ENCODE measurements at regions not wholly inside any gene's neighbourhood (a gene's known extent, or its start where the extent isn't known, plus 50 kb on each side); places are given as distances from the start of the nearest gene placed in this dataset.

DNA sequence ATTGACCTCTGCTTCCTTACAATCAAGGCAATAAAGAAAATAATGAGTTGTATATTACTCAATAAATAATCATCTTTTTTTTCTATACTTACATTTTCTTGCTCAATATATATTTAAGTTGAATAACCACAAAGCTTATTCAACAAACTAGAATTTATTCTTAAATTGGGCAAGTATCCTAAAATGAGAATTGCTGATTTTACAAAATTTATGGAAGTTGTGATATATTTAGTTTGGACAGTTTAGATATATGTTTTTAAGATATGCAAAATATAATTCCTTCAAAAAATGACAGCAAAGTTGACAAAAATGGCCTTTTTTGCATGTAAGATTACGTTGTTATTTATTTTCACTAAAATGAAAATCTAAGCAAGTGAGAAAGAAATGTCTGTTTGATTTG, 305.7 kb upstream of the GRIN3A start:
- H3K4me3 ChIP-seq (ENCODE audit: low read length): no peak overlapping the region
- H3K36me3 Mint-ChIP-seq: no peaks in the 10 kb centered on the region
- H3K27ac Mint-ChIP-seq: no peak overlapping the region
- ChIA-PET POLR2A (no interaction called here), CTCF (no interaction called here)
- H3K27me3 ChIP-seq (ENCODE audit: insufficient read depth, low read length, poor library complexity, severe bottlenecking): no peaks in the 10 kb centered on the region
- DNase-seq: no peak
- no peak overlapping the region for H3K4me3 Mint-ChIP-seq
- no peaks in the 10 kb centered on the region for H3K4me1 Mint-ChIP-seq
- no peaks in the 10 kb centered on the region for H3K27me3 Mint-ChIP-seq
- peaks cover 0 to 24% (median 8%) of the 10 kb centered on the region in 5 donors for H3K9me3 Mint-ChIP-seq
- no peak overlapping the region for H3K27ac ChIP-seq (ENCODE audit: low read depth, low read length)
- H3K4me1 ChIP-seq (ENCODE audit: insufficient read depth, low read length): no peaks in the 10 kb centered on the region
- no peaks in the 10 kb centered on the region for H3K9me3 ChIP-seq (ENCODE audit: low read length)
- H3K36me3 ChIP-seq (ENCODE audit: insufficient read depth, low read length): no peaks in the 10 kb centered on the region

DNA sequence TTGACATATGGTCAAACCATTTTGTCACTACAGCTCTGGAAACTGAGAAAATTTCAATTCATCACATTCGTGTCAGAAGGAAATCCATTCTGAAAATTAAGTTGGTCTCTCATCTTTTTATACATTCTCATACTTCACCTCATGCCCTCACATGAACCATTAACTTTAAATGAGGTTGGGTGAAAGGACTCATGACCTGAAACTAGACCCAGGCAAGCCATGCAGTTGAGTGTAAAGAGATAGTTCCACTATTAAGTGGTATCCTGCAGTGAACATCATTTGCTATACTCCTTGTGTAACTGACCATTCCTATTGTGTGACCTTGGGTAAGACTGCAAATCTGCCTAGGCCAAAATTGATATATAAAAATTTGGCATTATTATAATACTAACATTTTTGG, 299.6 kb upstream of the GRIN3A start:
- H3K27ac Mint-ChIP-seq: no peak overlapping the region
- H3K4me3 ChIP-seq (ENCODE audit: low read length): no peak overlapping the region
- H3K4me3 Mint-ChIP-seq: no peak overlapping the region
- no peaks in the 10 kb centered on the region for H3K9me3 ChIP-seq (ENCODE audit: low read length)
- H3K9me3 Mint-ChIP-seq: peaks cover 0 to 39% (median 5%) of the 10 kb centered on the region in 5 donors
- DNase-seq: no peak
- ChIA-PET CTCF (no interaction called here), POLR2A (no interaction called here)
- H3K27me3 ChIP-seq (ENCODE audit: insufficient read depth, low read length, poor library complexity, severe bottlenecking): no peaks in the 10 kb centered on the region
- H3K36me3 ChIP-seq (ENCODE audit: insufficient read depth, low read length): no peaks in the 10 kb centered on the region
- no peaks in the 10 kb centered on the region for H3K4me1 Mint-ChIP-seq
- no peaks in the 10 kb centered on the region for H3K27me3 Mint-ChIP-seq
- H3K36me3 Mint-ChIP-seq: no peaks in the 10 kb centered on the region
- no peak overlapping the region for H3K27ac ChIP-seq (ENCODE audit: low read depth, low read length)
- no peaks in the 10 kb centered on the region for H3K4me1 ChIP-seq (ENCODE audit: insufficient read depth, low read length)

DNA sequence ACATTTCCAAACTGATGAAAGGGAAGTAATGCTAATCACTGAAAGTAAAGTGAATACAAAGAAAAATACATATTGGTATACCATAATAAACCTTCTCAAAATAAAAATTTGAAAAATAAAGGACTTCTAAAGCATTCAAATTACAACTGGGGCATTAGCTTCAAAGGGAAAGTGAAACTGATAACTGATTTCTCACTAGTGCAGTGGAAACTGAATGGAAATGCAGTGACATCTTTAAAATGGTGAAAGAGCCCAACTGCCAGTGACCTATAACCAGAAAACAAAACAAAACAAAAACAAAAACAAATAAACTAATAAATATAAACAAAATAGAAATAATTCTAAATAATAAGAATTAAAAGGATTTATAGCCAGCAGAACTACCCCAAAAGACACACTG, 297.5 kb upstream of the GRIN3A start:
- Histone ChIP-seq H3K4me3 (ENCODE audit: low read length) (no peak overlapping the region), H3K9me3 (ENCODE audit: low read length) (no peaks in the 10 kb centered on the region), H3K4me1 (ENCODE audit: insufficient read depth, low read length) (no peaks in the 10 kb centered on the region), H3K27me3 (ENCODE audit: insufficient read depth, low read length, poor library complexity, severe bottlenecking) (no peaks in the 10 kb centered on the region), H3K27ac (ENCODE audit: low read depth, low read length) (no peak overlapping the region), H3K36me3 (ENCODE audit: insufficient read depth, low read length) (no peaks in the 10 kb centered on the region)
- ChIA-PET CTCF (no interaction called here), POLR2A (no interaction called here)
- no peaks in the 10 kb centered on the region for H3K36me3 Mint-ChIP-seq
- no peaks in the 10 kb centered on the region for H3K4me1 Mint-ChIP-seq
- H3K27ac Mint-ChIP-seq: no peak overlapping the region
- no peaks in the 10 kb centered on the region for H3K27me3 Mint-ChIP-seq
- peaks cover 0 to 36% (median 3%) of the 10 kb centered on the region in 5 donors for H3K9me3 Mint-ChIP-seq
- DNase-seq: no peak
- no peak overlapping the region for H3K4me3 Mint-ChIP-seq

DNA sequence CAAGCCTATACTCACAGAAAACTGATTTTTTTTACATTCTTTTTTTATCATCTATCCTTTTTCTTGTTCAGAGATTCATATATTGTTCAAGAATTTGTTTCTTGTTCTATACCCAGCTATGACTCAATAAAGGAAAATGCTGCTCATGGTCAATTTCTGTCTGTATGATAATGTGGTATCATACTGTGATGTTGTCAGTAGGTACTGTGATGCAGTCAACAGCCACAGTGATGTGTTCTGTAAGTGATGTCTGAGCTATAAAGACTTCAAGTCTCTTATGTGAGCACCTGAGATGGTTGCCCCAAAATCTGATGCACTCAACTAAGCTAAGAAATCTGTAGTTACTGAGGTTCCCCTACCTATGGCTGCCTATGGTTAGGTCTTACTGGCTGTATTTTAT, 294.2 kb upstream of the GRIN3A start:
- Histone ChIP-seq H3K4me3 (ENCODE audit: low read length) (no peak overlapping the region), H3K27me3 (ENCODE audit: insufficient read depth, low read length, poor library complexity, severe bottlenecking) (no peaks in the 10 kb centered on the region), H3K4me1 (ENCODE audit: insufficient read depth, low read length) (no peaks in the 10 kb centered on the region), H3K9me3 (ENCODE audit: low read length) (no peaks in the 10 kb centered on the region), H3K36me3 (ENCODE audit: insufficient read depth, low read length) (no peaks in the 10 kb centered on the region), H3K27ac (ENCODE audit: low read depth, low read length) (no peak overlapping the region)
- Mint-ChIP-seq H3K4me1 (no peaks in the 10 kb centered on the region), H3K27me3 (no peaks in the 10 kb centered on the region), H3K27ac (no peak overlapping the region), H3K36me3 (no peaks in the 10 kb centered on the region), H3K9me3 (peaks cover 3 to 27% (median 7%) of the 10 kb centered on the region in 5 donors), H3K4me3 (no peak overlapping the region)
- ChIA-PET CTCF (no interaction called here), POLR2A (no interaction called here)
- no peak for DNase-seq

DNA sequence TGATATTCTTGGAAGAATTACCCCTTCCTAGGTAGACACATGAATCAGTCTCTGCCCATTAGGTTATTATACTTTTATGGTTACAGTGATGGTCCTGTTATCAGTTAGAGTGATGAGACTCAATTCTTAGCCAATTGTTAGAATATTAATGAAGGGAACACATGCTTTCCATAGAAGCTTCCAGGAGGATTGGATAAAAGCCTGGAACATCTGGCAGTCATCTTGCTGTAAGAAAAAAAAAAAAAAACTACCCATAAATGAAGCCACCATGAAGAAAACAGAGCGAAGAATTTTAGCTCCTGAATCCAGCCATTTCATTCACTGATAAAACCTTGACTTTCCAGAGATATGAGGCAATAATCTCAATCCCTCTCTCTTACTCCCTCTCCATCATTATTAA, 262.5 kb upstream of the GRIN3A start:
- no peak for DNase-seq
- H3K4me3 ChIP-seq (ENCODE audit: low read length): no peak overlapping the region
- H3K27me3 ChIP-seq (ENCODE audit: insufficient read depth, low read length, poor library complexity, severe bottlenecking): no peaks in the 10 kb centered on the region
- Mint-ChIP-seq H3K27ac (no peak overlapping the region), H3K4me3 (no peak overlapping the region), H3K9me3 (peaks cover 2 to 11% (median 4%) of the 10 kb centered on the region in 5 donors), H3K36me3 (no peaks in the 10 kb centered on the region), H3K4me1 (no peaks in the 10 kb centered on the region), H3K27me3 (no peaks in the 10 kb centered on the region)
- ChIA-PET CTCF (no interaction called here), POLR2A (no interaction called here)
- H3K36me3 ChIP-seq (ENCODE audit: insufficient read depth, low read length): no peaks in the 10 kb centered on the region
- no peaks in the 10 kb centered on the region for H3K4me1 ChIP-seq (ENCODE audit: insufficient read depth, low read length)
- H3K27ac ChIP-seq (ENCODE audit: low read depth, low read length): no peak overlapping the region
- no peaks in the 10 kb centered on the region for H3K9me3 ChIP-seq (ENCODE audit: low read length)

DNA sequence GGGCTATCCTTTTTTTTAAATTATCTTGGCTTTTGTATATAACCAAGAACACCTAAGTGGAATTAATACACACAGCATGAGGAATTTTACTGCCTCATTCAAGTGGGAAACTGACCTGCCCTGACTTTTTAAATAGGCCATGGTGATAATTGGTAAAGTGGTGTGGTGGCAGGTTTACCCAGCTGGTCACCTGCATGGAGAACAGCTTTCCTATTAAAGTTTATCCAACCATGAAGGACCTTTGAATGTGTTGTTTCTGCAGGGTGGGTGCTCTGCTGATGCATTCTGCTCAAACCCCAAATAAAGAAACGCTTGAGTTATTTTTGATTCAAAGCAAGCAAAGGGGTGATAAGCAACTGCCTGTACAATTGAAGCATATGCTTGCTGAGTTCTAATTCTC, 261.0 kb upstream of the GRIN3A start:
- ChIA-PET POLR2A (no interaction called here), CTCF (no interaction called here)
- Histone ChIP-seq H3K4me3 (ENCODE audit: low read length) (no peak overlapping the region), H3K27ac (ENCODE audit: low read depth, low read length) (no peak overlapping the region), H3K27me3 (ENCODE audit: insufficient read depth, low read length, poor library complexity, severe bottlenecking) (no peaks in the 10 kb centered on the region), H3K9me3 (ENCODE audit: low read length) (no peaks in the 10 kb centered on the region), H3K36me3 (ENCODE audit: insufficient read depth, low read length) (no peaks in the 10 kb centered on the region), H3K4me1 (ENCODE audit: insufficient read depth, low read length) (no peaks in the 10 kb centered on the region)
- H3K27me3 Mint-ChIP-seq: no peaks in the 10 kb centered on the region
- H3K4me3 Mint-ChIP-seq: no peak overlapping the region
- H3K27ac Mint-ChIP-seq: no peak overlapping the region
- H3K36me3 Mint-ChIP-seq: no peaks in the 10 kb centered on the region
- no peak for DNase-seq
- no peaks in the 10 kb centered on the region for H3K4me1 Mint-ChIP-seq
- peaks cover 2 to 12% (median 4%) of the 10 kb centered on the region in 5 donors for H3K9me3 Mint-ChIP-seq

DNA sequence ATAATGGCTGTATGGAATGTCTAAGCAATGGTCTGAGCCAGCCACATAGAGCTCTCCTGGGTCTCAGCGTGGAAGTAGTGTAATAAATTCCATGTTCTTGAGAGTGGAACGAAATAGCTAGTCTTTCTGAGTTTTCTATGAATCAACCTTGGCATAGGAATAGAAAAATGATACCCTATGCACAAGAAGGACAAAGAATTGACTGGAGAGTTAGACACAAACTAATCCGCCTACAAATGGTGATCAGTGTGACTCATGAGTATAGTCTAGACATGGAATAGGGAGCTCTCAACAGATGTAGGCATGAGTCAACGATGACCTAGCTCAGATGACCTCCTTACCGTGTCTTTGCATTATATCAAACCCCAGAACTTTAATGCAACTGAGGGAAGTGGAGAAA, 256.8 kb upstream of the GRIN3A start:
- no peaks in the 10 kb centered on the region for H3K27me3 Mint-ChIP-seq
- POLR2A ChIA-PET: no interaction called here
- DNase-seq: no peak
- H3K4me1 Mint-ChIP-seq: no peaks in the 10 kb centered on the region
- no peaks in the 10 kb centered on the region for H3K36me3 Mint-ChIP-seq
- no peak overlapping the region for H3K27ac Mint-ChIP-seq
- Histone ChIP-seq H3K27ac (ENCODE audit: low read depth, low read length) (no peak overlapping the region), H3K36me3 (ENCODE audit: insufficient read depth, low read length) (no peaks in the 10 kb centered on the region), H3K4me1 (ENCODE audit: insufficient read depth, low read length) (no peaks in the 10 kb centered on the region), H3K9me3 (ENCODE audit: low read length) (no peaks in the 10 kb centered on the region), H3K4me3 (ENCODE audit: low read length) (no peak overlapping the region), H3K27me3 (ENCODE audit: insufficient read depth, low read length, poor library complexity, severe bottlenecking) (no peaks in the 10 kb centered on the region)
- no peak overlapping the region for H3K4me3 Mint-ChIP-seq
- peaks cover 0 to 12% (median 0%) of the 10 kb centered on the region in 5 donors for H3K9me3 Mint-ChIP-seq
- CTCF ChIA-PET: no interaction called here

DNA sequence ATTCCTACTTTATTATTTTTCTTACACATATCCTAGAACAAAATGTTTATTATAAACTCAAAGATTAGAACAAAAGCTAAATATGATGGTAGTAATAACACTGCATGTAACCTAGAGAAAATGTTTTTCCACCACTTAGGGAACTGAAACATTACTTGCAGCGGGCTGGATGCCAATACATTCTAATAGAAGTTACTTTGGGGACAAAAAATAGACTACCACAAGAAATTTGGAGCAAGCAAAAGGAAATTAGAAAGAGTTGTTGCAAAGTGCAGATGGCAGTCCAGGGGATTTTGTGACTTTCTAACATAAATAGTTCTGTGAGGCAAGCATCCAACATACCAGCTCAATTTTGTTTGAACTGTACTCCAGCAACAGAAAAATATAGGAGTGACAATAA, 255.3 kb upstream of the GRIN3A start:
- H3K4me1 ChIP-seq (ENCODE audit: insufficient read depth, low read length): no peaks in the 10 kb centered on the region
- no peak overlapping the region for H3K4me3 ChIP-seq (ENCODE audit: low read length)
- no peaks in the 10 kb centered on the region for H3K36me3 ChIP-seq (ENCODE audit: insufficient read depth, low read length)
- no peaks in the 10 kb centered on the region for H3K27me3 ChIP-seq (ENCODE audit: insufficient read depth, low read length, poor library complexity, severe bottlenecking)
- DNase-seq: no peak
- Mint-ChIP-seq H3K4me3 (no peak overlapping the region), H3K27ac (no peak overlapping the region), H3K36me3 (no peaks in the 10 kb centered on the region), H3K4me1 (no peaks in the 10 kb centered on the region), H3K27me3 (no peaks in the 10 kb centered on the region), H3K9me3 (peaks cover 0 to 10% (median 0%) of the 10 kb centered on the region in 5 donors)
- POLR2A ChIA-PET: no interaction called here
- H3K9me3 ChIP-seq (ENCODE audit: low read length): no peaks in the 10 kb centered on the region
- CTCF ChIA-PET: no interaction called here
- H3K27ac ChIP-seq (ENCODE audit: low read depth, low read length): no peak overlapping the region

DNA sequence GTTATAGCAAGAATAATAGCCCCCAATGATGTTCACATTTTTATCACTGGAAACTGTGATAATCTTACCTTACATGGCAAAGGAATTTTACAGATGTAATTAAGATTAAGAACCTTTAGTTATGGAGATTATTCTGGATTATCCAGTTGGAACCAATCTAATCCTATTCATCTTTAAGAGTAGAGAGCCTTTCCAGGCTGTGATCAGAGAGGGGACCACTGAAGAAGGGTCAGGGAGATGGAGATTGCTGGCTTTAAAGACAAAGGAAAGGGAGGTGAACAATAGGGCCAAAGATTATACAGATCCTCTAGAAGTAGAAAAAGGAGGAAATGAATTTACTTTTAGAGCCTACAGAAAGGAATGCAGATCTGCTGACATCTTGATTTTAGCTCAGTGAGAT, 253.5 kb upstream of the GRIN3A start:
- H3K27ac ChIP-seq (ENCODE audit: low read depth, low read length): no peak overlapping the region
- no peaks in the 10 kb centered on the region for H3K27me3 ChIP-seq (ENCODE audit: insufficient read depth, low read length, poor library complexity, severe bottlenecking)
- CTCF ChIA-PET: no interaction called here
- DNase-seq: no peak
- H3K36me3 ChIP-seq (ENCODE audit: insufficient read depth, low read length): no peaks in the 10 kb centered on the region
- H3K4me3 Mint-ChIP-seq: no peak overlapping the region
- H3K4me1 Mint-ChIP-seq: no peaks in the 10 kb centered on the region
- H3K9me3 ChIP-seq (ENCODE audit: low read length): no peaks in the 10 kb centered on the region
- H3K27ac Mint-ChIP-seq: no peak overlapping the region
- H3K4me3 ChIP-seq (ENCODE audit: low read length): no peak overlapping the region
- no peaks in the 10 kb centered on the region for H3K27me3 Mint-ChIP-seq
- H3K9me3 Mint-ChIP-seq: peaks cover 0 to 6% (median 2%) of the 10 kb centered on the region in 5 donors
- no peaks in the 10 kb centered on the region for H3K36me3 Mint-ChIP-seq
- POLR2A ChIA-PET: no interaction called here
- no peaks in the 10 kb centered on the region for H3K4me1 ChIP-seq (ENCODE audit: insufficient read depth, low read length)

All from CD8-positive, alpha-beta memory T cell (primary cell).